OCI-LY7 (cell line): ENCODE measurements at regions not wholly inside any gene's neighbourhood (a gene's known extent, or its start where the extent isn't known, plus 50 kb on each side); places are given as distances from the start of the nearest gene placed in this dataset.

Experiments used
- EZH2phosphoT487 ChIP-seq: fragments of 200-600 bp; sonication (generic); IDR thresholded peaks from 2 replicates; pipeline ENCODE4 v1.6.1; 2018; ENCODE audit warnings: low read depth, borderline replicate concordance, mild to moderate bottlenecking, mixed run types, antibody characterized with exemption, low read length, moderate library complexity, mixed read lengths
- TF ChIP-seq, protein P1 (sequence below): fragments of 200-600 bp; sonication (generic); conservative IDR thresholded peaks from 2 replicates; pipeline ENCODE4 v1.5.1; 2014; ENCODE audit warnings: mild to moderate bottlenecking, antibody characterized with exemption, low read length, moderate library complexity, mixed read lengths

GRCh38 chr16:64304396-64304795 is 817.5 kb downstream of the CDH11 start:
- TF ChIP-seq, protein P1, sequence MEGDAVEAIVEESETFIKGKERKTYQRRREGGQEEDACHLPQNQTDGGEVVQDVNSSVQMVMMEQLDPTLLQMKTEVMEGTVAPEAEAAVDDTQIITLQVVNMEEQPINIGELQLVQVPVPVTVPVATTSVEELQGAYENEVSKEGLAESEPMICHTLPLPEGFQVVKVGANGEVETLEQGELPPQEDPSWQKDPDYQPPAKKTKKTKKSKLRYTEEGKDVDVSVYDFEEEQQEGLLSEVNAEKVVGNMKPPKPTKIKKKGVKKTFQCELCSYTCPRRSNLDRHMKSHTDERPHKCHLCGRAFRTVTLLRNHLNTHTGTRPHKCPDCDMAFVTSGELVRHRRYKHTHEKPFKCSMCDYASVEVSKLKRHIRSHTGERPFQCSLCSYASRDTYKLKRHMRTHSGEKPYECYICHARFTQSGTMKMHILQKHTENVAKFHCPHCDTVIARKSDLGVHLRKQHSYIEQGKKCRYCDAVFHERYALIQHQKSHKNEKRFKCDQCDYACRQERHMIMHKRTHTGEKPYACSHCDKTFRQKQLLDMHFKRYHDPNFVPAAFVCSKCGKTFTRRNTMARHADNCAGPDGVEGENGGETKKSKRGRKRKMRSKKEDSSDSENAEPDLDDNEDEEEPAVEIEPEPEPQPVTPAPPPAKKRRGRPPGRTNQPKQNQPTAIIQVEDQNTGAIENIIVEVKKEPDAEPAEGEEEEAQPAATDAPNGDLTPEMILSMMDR, result no peak
- TF ChIP-seq EZH2phosphoT487, result no peak
